HEK293 (cell line): ENCODE measurements at regions not wholly inside any gene's neighbourhood (a gene's known extent, or its start where the extent isn't known, plus 50 kb on each side); places are given as distances from the start of the nearest gene placed in this dataset.

Source experiments
- CTCF ChIA-PET: fragments of 350-600 bp; formaldehyde crosslinking; extraction: SDS; loops from one replicate; lab custom pipeline; 2021; ENCODE audit warnings: antibody characterized with exemption; lab: Yijun Ruan, JAX
- POLR2A ChIA-PET: fragments of 300-600 bp; formaldehyde crosslinking; extraction: SDS; loops from one replicate; lab custom pipeline; 2020; ENCODE audit warnings: antibody characterized with exemption, inconsistent platforms; lab: Yijun Ruan, JAX
- H3K27ac ChIP-seq: fragments of 200-500 bp; sonication (Bioruptor generic); 2 replicates; pipeline ENCODE4 v1.5.1; 2014; ENCODE audit warnings: low read depth, low read length, control low read depth, inconsistent platforms; ENCODE audit errors: extremely low read depth
- H3K36me3 ChIP-seq, 2 experiments: fragments of 200-500 bp in 1 of 2; sonication (Bioruptor generic) in 1 of 2; 1 replicate in 1 of 2; 2 replicates in 1 of 2; pipeline ENCODE4 v1.5.1; 2014 to 2017; ENCODE audit warnings: inconsistent platforms in 2 of 2, low read length in 2 of 2; ENCODE audit not compliant: control insufficient read depth in 2 of 2, insufficient read depth in 1 of 2
- H3K4me1 ChIP-seq: fragments of 200-500 bp; sonication (Bioruptor generic); 2 replicates; pipeline ENCODE4 v1.5.1; 2014; ENCODE audit warnings: mild to moderate bottlenecking, low read length, inconsistent platforms; ENCODE audit not compliant: control insufficient read depth, insufficient read depth
- H3K4me3 ChIP-seq: 2 replicates; pipeline ENCODE4 v1.5.1; 2011; ENCODE audit warnings: low read depth, mild to moderate bottlenecking, control low read depth, low read length, moderate library complexity
- H3K9me3 ChIP-seq: fragments of 200-500 bp; sonication (Bioruptor generic); 2 replicates; pipeline ENCODE4 v1.5.1; 2014; ENCODE audit warnings: low read depth, low read length, inconsistent platforms; ENCODE audit not compliant: control insufficient read depth, insufficient read depth
- BCL11B ChIP-seq: fragments of 450-650 bp; formaldehyde crosslinking; IDR thresholded peaks from 2 replicates; pipeline ENCODE4 v1.5.1; 2016; ENCODE audit warnings: low read depth, missing biosample characterization, missing genetic modification characterization
- KLF10 ChIP-seq: fragments of 450-650 bp; IDR thresholded peaks from 2 replicates; pipeline ENCODE4 v1.5.1; 2018; ENCODE audit warnings: missing biosample characterization, mild to moderate bottlenecking, missing genetic modification characterization
- KLF8 ChIP-seq: fragments of 450-650 bp; formaldehyde crosslinking; IDR thresholded peaks from 2 replicates; pipeline ENCODE4 v1.5.1; 2016; ENCODE audit warnings: missing biosample characterization, missing genetic modification characterization
- SP7 ChIP-seq: fragments of 450-650 bp; formaldehyde crosslinking; IDR thresholded peaks from 2 replicates; pipeline ENCODE4 v1.5.1; 2016; ENCODE audit warnings: missing biosample characterization, missing genetic modification characterization
- TSHZ1 ChIP-seq: fragments of 450-650 bp; formaldehyde crosslinking; IDR thresholded peaks from 2 replicates; pipeline ENCODE4 v1.5.1; 2016; ENCODE audit warnings: missing biosample characterization, missing genetic modification characterization, borderline replicate concordance
- ZFP37 ChIP-seq: fragments of 450-650 bp; formaldehyde crosslinking; IDR thresholded peaks from 2 replicates; pipeline ENCODE4 v1.5.1; 2016; ENCODE audit warnings: missing biosample characterization, missing genetic modification characterization
- ZNF16 ChIP-seq: fragments of 450-650 bp; formaldehyde crosslinking; IDR thresholded peaks from 2 replicates; pipeline ENCODE4 v1.5.1; 2016; ENCODE audit warnings: low read depth, missing biosample characterization, missing genetic modification characterization
- ZNF266 ChIP-seq: fragments of 450-650 bp; formaldehyde crosslinking; IDR thresholded peaks from 2 replicates; pipeline ENCODE4 v1.5.1; 2016; ENCODE audit warnings: missing biosample characterization, missing genetic modification characterization, low read depth
- ZNF311 ChIP-seq: fragments of 450-650 bp; formaldehyde crosslinking; IDR thresholded peaks from 2 replicates; pipeline ENCODE4 v1.5.1; 2017; ENCODE audit warnings: missing biosample characterization, missing genetic modification characterization, borderline replicate concordance
- ZNF354C ChIP-seq: fragments of 450-650 bp; formaldehyde crosslinking; IDR thresholded peaks from 2 replicates; pipeline ENCODE4 v1.5.1; 2016; ENCODE audit warnings: missing biosample characterization, missing genetic modification characterization, low read depth, borderline replicate concordance
- ZNF362 ChIP-seq: fragments of 450-650 bp; formaldehyde crosslinking; IDR thresholded peaks from 2 replicates; pipeline ENCODE4 v1.5.1; 2016; ENCODE audit warnings: missing biosample characterization, missing genetic modification characterization
- ZNF624 ChIP-seq: fragments of 450-650 bp; formaldehyde crosslinking; IDR thresholded peaks from 2 replicates; pipeline ENCODE4 v1.5.1; 2017; ENCODE audit warnings: missing biosample characterization, missing genetic modification characterization
- ZNF692 ChIP-seq: fragments of 450-650 bp; formaldehyde crosslinking; IDR thresholded peaks from 2 replicates; pipeline ENCODE4 v1.5.1; 2016; ENCODE audit warnings: missing biosample characterization, missing genetic modification characterization
- ZNF777 ChIP-seq: fragments of 450-650 bp; formaldehyde crosslinking; IDR thresholded peaks from 2 replicates; pipeline ENCODE4 v1.5.1; 2017; ENCODE audit warnings: missing biosample characterization, missing genetic modification characterization, borderline replicate concordance
- TF ChIP-seq, protein P1 (sequence below): fragments of 450-650 bp; formaldehyde crosslinking; IDR thresholded peaks from 2 replicates; pipeline ENCODE4 v1.5.1; 2016; ENCODE audit warnings: missing biosample characterization, missing genetic modification characterization
- TF ChIP-seq, protein P2 (sequence below): fragments of 450-650 bp; formaldehyde crosslinking; IDR thresholded peaks from 2 replicates; pipeline ENCODE4 v1.5.0; 2017; ENCODE audit warnings: missing biosample characterization, missing genetic modification characterization, borderline replicate concordance

GRCh38 chr1:188372821-188373220 lies 1544.1 kb downstream of the PLA2G4A start:
- ChIA-PET CTCF (no interaction called here), POLR2A (no interaction called here)
- Histone ChIP-seq H3K4me1 (no peaks in the 10 kb centered on the region), H3K27ac (no peak overlapping the region), H3K36me3 (no peaks in the 10 kb centered on the region), H3K4me3 (no peak overlapping the region), H3K9me3 (no peaks in the 10 kb centered on the region)
- TF ChIP-seq ZNF362 (tag by site-specific recombination) (no peak), ZFP37 (no peak)

DNA sequence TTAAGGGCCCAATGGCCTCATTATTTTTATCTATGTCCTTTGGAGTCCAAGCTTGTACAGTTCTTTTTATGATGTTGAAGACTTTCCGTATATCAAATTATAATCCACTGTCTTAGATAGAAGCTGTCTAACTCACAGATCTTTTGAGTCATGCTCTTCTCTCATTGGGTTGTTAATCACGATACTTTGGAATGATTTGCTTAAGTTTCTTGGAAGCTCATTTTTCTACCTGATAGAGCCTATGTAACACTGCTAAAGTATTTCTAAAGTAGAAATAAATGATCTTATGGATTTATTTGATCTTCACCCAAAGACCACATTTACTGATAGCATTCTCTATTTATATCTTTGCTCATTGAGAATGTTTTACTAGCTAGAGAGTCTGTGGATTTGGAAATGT lies 1554.1 kb downstream of the PLA2G4A start:
- CTCF ChIA-PET, result no interaction called here
- POLR2A ChIA-PET, result no interaction called here

More for the DNA sequence above, 1554.1 kb downstream of the PLA2G4A start:
- Histone ChIP-seq H3K9me3 (no peaks in the 10 kb centered on the region), H3K4me3 (no peak overlapping the region), H3K4me1 (no peaks in the 10 kb centered on the region), H3K36me3 (no peaks in the 10 kb centered on the region), H3K27ac (no peak overlapping the region)
- no peak for TF ChIP-seq ZNF354C
- TF ChIP-seq ZNF311 (tag by site-specific recombination), result no peak
- TF ChIP-seq KLF10 (tag by site-specific recombination), result no peak
- no peak for TF ChIP-seq ZNF266
- no peak for TF ChIP-seq ZNF777 (tag by site-specific recombination)
- no peak for TF ChIP-seq ZNF692
- TF ChIP-seq ZNF16 (tag by site-specific recombination), result no peak
- no peak for TF ChIP-seq BCL11B (tag by site-specific recombination)
- TF ChIP-seq TSHZ1, result no peak
- TF ChIP-seq SP7 (tag by site-specific recombination), result no peak
- TF ChIP-seq KLF8 (tag by site-specific recombination), result no peak
- TF ChIP-seq ZNF624 (tag by site-specific recombination), result no peak
- TF ChIP-seq, protein P1, sequence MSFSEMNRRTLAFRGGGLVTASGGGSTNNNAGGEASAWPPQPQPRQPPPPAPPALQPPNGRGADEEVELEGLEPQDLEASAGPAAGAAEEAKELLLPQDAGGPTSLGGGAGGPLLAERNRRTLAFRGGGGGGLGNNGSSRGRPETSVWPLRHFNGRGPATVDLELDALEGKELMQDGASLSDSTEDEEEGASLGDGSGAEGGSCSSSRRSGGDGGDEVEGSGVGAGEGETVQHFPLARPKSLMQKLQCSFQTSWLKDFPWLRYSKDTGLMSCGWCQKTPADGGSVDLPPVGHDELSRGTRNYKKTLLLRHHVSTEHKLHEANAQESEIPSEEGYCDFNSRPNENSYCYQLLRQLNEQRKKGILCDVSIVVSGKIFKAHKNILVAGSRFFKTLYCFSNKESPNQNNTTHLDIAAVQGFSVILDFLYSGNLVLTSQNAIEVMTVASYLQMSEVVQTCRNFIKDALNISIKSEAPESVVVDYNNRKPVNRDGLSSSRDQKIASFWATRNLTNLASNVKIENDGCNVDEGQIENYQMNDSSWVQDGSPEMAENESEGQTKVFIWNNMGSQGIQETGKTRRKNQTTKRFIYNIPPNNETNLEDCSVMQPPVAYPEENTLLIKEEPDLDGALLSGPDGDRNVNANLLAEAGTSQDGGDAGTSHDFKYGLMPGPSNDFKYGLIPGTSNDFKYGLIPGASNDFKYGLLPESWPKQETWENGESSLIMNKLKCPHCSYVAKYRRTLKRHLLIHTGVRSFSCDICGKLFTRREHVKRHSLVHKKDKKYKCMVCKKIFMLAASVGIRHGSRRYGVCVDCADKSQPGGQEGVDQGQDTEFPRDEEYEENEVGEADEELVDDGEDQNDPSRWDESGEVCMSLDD (tag by site-specific recombination), result no peak
- TF ChIP-seq, protein P2, sequence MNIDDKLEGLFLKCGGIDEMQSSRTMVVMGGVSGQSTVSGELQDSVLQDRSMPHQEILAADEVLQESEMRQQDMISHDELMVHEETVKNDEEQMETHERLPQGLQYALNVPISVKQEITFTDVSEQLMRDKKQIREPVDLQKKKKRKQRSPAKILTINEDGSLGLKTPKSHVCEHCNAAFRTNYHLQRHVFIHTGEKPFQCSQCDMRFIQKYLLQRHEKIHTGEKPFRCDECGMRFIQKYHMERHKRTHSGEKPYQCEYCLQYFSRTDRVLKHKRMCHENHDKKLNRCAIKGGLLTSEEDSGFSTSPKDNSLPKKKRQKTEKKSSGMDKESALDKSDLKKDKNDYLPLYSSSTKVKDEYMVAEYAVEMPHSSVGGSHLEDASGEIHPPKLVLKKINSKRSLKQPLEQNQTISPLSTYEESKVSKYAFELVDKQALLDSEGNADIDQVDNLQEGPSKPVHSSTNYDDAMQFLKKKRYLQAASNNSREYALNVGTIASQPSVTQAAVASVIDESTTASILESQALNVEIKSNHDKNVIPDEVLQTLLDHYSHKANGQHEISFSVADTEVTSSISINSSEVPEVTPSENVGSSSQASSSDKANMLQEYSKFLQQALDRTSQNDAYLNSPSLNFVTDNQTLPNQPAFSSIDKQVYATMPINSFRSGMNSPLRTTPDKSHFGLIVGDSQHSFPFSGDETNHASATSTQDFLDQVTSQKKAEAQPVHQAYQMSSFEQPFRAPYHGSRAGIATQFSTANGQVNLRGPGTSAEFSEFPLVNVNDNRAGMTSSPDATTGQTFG (tag by site-specific recombination), result no peak
